Liver (tissue), 8 donors: ENCODE measurements at regions not wholly inside any gene's neighbourhood (a gene's known extent, or its start where the extent isn't known, plus 50 kb on each side); places are given as distances from the start of the nearest gene placed in this dataset.

Experiments used
- DNase-seq: peaks from one replicate; pipeline ENCODE4 v3.0.0-alpha.2; 2017; ENCODE audit warnings: low spot score
- H3K27ac ChIP-seq, 2 donors: one replicate each; pipeline ENCODE4 v1.7.0; 2013; ENCODE audit warnings: inconsistent platforms in 2 of 2, low read length in 2 of 2, control low read depth in 1 of 2, low read depth in 1 of 2, mild to moderate bottlenecking in 1 of 2
- H3K27me3 ChIP-seq, 4 donors: one replicate each; pipeline versions ENCODE4 v1.6.1 to v1.7.0; 2013; ENCODE audit warnings: low read length in 3 of 4, inconsistent platforms in 1 of 4, mild to moderate bottlenecking in 1 of 4, moderate library complexity in 1 of 4; ENCODE audit not compliant: control insufficient read depth in 4 of 4, insufficient read depth in 4 of 4
- H3K36me3 ChIP-seq, 4 donors: one replicate each; pipeline versions ENCODE4 v1.6.1 to v1.7.0; 2013; ENCODE audit warnings: low read length in 3 of 4, mild to moderate bottlenecking in 3 of 4, low read depth in 1 of 4, moderate library complexity in 1 of 4; ENCODE audit not compliant: control insufficient read depth in 4 of 4, insufficient read depth in 3 of 4
- H3K4me1 ChIP-seq, 4 donors: one replicate each; pipeline versions ENCODE4 v1.6.1 to v1.7.0; 2013; ENCODE audit warnings: low read length in 3 of 4, mild to moderate bottlenecking in 3 of 4, moderate library complexity in 1 of 4; ENCODE audit not compliant: control insufficient read depth in 4 of 4, insufficient read depth in 4 of 4
- H3K4me3 ChIP-seq, 3 donors: one replicate each; pipeline versions ENCODE4 v1.6.1 to v1.7.0; 2013; ENCODE audit warnings: low read length in 3 of 3, control low read depth in 1 of 3, low read depth in 1 of 3, mild to moderate bottlenecking in 1 of 3
- H3K9ac ChIP-seq, 2 donors: one replicate each; pipeline ENCODE4 v1.7.0; 2013; ENCODE audit warnings: low read length in 2 of 2, mild to moderate bottlenecking in 2 of 2, moderate library complexity in 2 of 2, control low read depth in 1 of 2, low read depth in 1 of 2
- H3K9me3 ChIP-seq, 4 donors: one replicate each; pipeline versions ENCODE4 v1.6.1 to v1.7.0; 2013; ENCODE audit warnings: low read length in 3 of 4; ENCODE audit not compliant: control insufficient read depth in 4 of 4
- EGR1 ChIP-seq, 2 donors: IDR thresholded peaks; 2 replicates each; pipeline ENCODE4 v1.6.1; 2016 to 2018; ENCODE audit warnings: antibody characterized with exemption in 2 of 2, low read depth in 2 of 2
- FOXA1 ChIP-seq: IDR thresholded peaks from 2 replicates; pipeline ENCODE4 v1.6.1; 2016; ENCODE audit warnings: antibody characterized with exemption
- FOXA2 ChIP-seq: IDR thresholded peaks from 2 replicates; pipeline ENCODE4 v1.6.1; 2016; ENCODE audit warnings: antibody characterized with exemption
- GABPA ChIP-seq, 2 donors: IDR thresholded peaks in 1 of 2; conservative IDR thresholded peaks in 1 of 2; 2 replicates each; pipeline ENCODE4 v1.6.1; 2016; ENCODE audit warnings: antibody characterized with exemption in 2 of 2, mild to moderate bottlenecking in 1 of 2, moderate library complexity in 1 of 2
- HNF4A ChIP-seq, 2 donors: conservative IDR thresholded peaks; 2 replicates each; pipeline ENCODE4 v1.6.1; 2016; ENCODE audit warnings: antibody characterized with exemption in 2 of 2, mild to moderate bottlenecking in 2 of 2
- HNF4G ChIP-seq: IDR thresholded peaks from 2 replicates; pipeline ENCODE4 v1.6.1; 2016; ENCODE audit warnings: antibody characterized with exemption
- JUND ChIP-seq, 2 donors: IDR thresholded peaks; 2 replicates each; pipeline ENCODE4 v1.6.1; 2016; ENCODE audit warnings: antibody characterized with exemption in 2 of 2
- NR2F2 ChIP-seq: IDR thresholded peaks from 2 replicates; pipeline ENCODE4 v1.6.1; 2016; ENCODE audit warnings: antibody characterized with exemption
- RAD21 ChIP-seq, 2 donors: IDR thresholded peaks; 2 replicates each; pipeline ENCODE4 v1.6.1; 2016; ENCODE audit warnings: antibody characterized with exemption in 2 of 2, mild to moderate bottlenecking in 2 of 2
- RXRA ChIP-seq, 2 donors: IDR thresholded peaks; 2 replicates each; pipeline ENCODE4 v1.6.1; 2017 to 2018; ENCODE audit warnings: antibody characterized with exemption in 2 of 2, mild to moderate bottlenecking in 1 of 2
- SP1 ChIP-seq: IDR thresholded peaks from 2 replicates; pipeline ENCODE4 v1.6.1; 2018; ENCODE audit warnings: antibody characterized with exemption, mild to moderate bottlenecking
- TAF1 ChIP-seq: conservative IDR thresholded peaks from 2 replicates; pipeline ENCODE4 v1.6.1; 2016; ENCODE audit warnings: antibody characterized with exemption, mild to moderate bottlenecking
- YY1 ChIP-seq: IDR thresholded peaks from 2 replicates; pipeline ENCODE4 v1.6.1; 2016; ENCODE audit warnings: antibody characterized with exemption, mild to moderate bottlenecking
- WGBS: extraction: QIAGEN DNeasy Blood & Tissue Kit; methylation state at CpG from one replicate; pipeline ENCODE4 v1.1.7; 2013; 5-methylcytosine and 5-hydroxymethylcytosine counted together
- TF ChIP-seq, protein P1 (sequence below): fragments of 150-350 bp; IDR thresholded peaks from 2 replicates; pipeline ENCODE4 v1.5.1; 2017; ENCODE audit warnings: improper control_type of control experiment, low read depth, low read length; ENCODE audit not compliant: missing input control
- TF ChIP-seq, protein P2 (sequence below): IDR thresholded peaks from 2 replicates; pipeline ENCODE4 v1.6.1; 2016; ENCODE audit warnings: antibody characterized with exemption, mild to moderate bottlenecking
- TF ChIP-seq, protein P3 (sequence below): IDR thresholded peaks from 2 replicates; pipeline ENCODE4 v1.6.1; 2016; ENCODE audit warnings: antibody characterized with exemption
- TF ChIP-seq, protein P4 (sequence below): IDR thresholded peaks from 2 replicates; pipeline ENCODE4 v1.6.1; 2016; ENCODE audit warnings: antibody characterized with exemption
- TF ChIP-seq, protein P5 (sequence below): IDR thresholded peaks from 2 replicates; pipeline ENCODE4 v1.6.1; 2016; ENCODE audit warnings: antibody characterized with exemption
- donor health status: healthy.
- donor health status: healthy.
- donor health status: healthy.
- donor health status: healthy.
- donor health status: healthy.

DNA sequence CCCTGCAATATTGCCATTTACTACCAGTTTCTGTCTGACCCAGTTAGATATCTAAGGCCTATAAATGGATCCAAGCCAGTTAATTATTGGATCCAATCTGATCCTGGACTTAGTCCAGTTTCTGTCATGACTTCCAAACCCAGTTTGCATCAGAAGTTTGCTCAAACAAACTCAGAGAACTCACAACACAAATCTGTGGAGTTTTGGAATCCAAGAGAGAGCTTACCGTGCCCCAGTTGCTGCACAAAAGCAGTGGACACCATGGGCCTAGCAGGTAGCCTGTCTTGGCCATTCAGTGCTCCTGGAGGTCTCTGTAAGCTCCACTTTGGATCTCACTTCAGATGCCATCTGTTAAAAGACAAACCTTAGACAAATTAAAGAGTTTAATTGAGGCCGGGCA lies 174.5 kb downstream of the AASDH start:
- no peaks in the 10 kb centered on the region for H3K36me3 ChIP-seq
- no peak overlapping the region for H3K27ac ChIP-seq
- H3K9me3 ChIP-seq, result peaks cover 5 to 7% (median 6%) of the 10 kb centered on the region in 4 donors
- TF ChIP-seq SP1, result peak; percentile 38
- TF ChIP-seq HNF4A (conservative IDR thresholded peaks at IDR 0.05), result peak; percentile 12 to 24
- peak in 1 of 2 donors; percentile 7 for TF ChIP-seq RAD21 (IDR thresholded peaks at IDR 0.05)
- no peak for TF ChIP-seq GABPA (IDR thresholded peaks at IDR 0.05 in 1 of 2, conservative IDR thresholded peaks at IDR 0.05 in 1 of 2)
- peaks cover 0 to 11% (median 6%) of the 10 kb centered on the region in 4 donors for H3K4me1 ChIP-seq
- WGBS, result 65% methylated on average over 2 of the region's 2 CpGs
- no peak overlapping the region for H3K4me3 ChIP-seq
- H3K9ac ChIP-seq, result no peak overlapping the region
- DNase-seq, result no peak
- no peaks in the 10 kb centered on the region for H3K27me3 ChIP-seq

DNA sequence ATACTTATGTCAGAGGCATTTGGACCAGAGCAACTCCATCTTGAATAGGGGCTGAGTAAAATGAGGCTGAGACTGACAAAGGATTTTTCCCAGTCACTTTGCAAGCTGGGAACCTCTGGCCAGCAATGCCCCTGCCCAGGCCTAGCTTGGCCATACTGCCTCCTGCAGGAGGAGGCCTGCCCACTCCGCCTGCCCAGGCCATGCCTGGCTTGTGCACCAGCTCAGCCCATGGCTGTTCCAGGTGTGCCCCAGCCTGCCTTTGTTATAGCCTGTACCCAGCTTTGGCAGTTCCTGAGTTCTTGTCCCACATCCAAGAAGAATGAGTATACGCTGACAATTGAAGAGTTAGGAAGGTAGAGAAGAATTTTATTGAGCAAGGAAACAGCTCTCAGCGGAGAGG lies 176.1 kb downstream of the AASDH start:
- H3K4me1 ChIP-seq, result peaks cover 0 to 11% (median 6%) of the 10 kb centered on the region in 4 donors
- 98% methylated on average over 3 of the region's 3 CpGs for WGBS
- H3K36me3 ChIP-seq, result no peaks in the 10 kb centered on the region
- H3K9ac ChIP-seq, result no peak overlapping the region
- H3K27ac ChIP-seq, result no peak overlapping the region
- H3K9me3 ChIP-seq, result peaks cover 5 to 7% (median 6%) of the 10 kb centered on the region in 4 donors
- no peak for DNase-seq
- H3K4me3 ChIP-seq, result no peak overlapping the region
- H3K27me3 ChIP-seq, result no peaks in the 10 kb centered on the region
- TF ChIP-seq HNF4A (conservative IDR thresholded peaks at IDR 0.05) (no peak), RAD21 (IDR thresholded peaks at IDR 0.05) (no peak), NR2F2 (no peak), EGR1 (IDR thresholded peaks at IDR 0.05; ENCODE audit: low read depth in 2 of 2) (no peak), SP1 (no peak), JUND (IDR thresholded peaks at IDR 0.05) (no peak), HNF4G (no peak), RXRA (IDR thresholded peaks at IDR 0.05) (no peak), FOXA2 (no peak), TAF1 (no peak), FOXA1 (no peak), GABPA (IDR thresholded peaks at IDR 0.05 in 1 of 2, conservative IDR thresholded peaks at IDR 0.05 in 1 of 2) (no peak), YY1 (no peak)
- TF ChIP-seq, protein P1, sequence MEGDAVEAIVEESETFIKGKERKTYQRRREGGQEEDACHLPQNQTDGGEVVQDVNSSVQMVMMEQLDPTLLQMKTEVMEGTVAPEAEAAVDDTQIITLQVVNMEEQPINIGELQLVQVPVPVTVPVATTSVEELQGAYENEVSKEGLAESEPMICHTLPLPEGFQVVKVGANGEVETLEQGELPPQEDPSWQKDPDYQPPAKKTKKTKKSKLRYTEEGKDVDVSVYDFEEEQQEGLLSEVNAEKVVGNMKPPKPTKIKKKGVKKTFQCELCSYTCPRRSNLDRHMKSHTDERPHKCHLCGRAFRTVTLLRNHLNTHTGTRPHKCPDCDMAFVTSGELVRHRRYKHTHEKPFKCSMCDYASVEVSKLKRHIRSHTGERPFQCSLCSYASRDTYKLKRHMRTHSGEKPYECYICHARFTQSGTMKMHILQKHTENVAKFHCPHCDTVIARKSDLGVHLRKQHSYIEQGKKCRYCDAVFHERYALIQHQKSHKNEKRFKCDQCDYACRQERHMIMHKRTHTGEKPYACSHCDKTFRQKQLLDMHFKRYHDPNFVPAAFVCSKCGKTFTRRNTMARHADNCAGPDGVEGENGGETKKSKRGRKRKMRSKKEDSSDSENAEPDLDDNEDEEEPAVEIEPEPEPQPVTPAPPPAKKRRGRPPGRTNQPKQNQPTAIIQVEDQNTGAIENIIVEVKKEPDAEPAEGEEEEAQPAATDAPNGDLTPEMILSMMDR, result no peak
- TF ChIP-seq, protein P2, sequence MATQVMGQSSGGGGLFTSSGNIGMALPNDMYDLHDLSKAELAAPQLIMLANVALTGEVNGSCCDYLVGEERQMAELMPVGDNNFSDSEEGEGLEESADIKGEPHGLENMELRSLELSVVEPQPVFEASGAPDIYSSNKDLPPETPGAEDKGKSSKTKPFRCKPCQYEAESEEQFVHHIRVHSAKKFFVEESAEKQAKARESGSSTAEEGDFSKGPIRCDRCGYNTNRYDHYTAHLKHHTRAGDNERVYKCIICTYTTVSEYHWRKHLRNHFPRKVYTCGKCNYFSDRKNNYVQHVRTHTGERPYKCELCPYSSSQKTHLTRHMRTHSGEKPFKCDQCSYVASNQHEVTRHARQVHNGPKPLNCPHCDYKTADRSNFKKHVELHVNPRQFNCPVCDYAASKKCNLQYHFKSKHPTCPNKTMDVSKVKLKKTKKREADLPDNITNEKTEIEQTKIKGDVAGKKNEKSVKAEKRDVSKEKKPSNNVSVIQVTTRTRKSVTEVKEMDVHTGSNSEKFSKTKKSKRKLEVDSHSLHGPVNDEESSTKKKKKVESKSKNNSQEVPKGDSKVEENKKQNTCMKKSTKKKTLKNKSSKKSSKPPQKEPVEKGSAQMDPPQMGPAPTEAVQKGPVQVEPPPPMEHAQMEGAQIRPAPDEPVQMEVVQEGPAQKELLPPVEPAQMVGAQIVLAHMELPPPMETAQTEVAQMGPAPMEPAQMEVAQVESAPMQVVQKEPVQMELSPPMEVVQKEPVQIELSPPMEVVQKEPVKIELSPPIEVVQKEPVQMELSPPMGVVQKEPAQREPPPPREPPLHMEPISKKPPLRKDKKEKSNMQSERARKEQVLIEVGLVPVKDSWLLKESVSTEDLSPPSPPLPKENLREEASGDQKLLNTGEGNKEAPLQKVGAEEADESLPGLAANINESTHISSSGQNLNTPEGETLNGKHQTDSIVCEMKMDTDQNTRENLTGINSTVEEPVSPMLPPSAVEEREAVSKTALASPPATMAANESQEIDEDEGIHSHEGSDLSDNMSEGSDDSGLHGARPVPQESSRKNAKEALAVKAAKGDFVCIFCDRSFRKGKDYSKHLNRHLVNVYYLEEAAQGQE, result no peak
- TF ChIP-seq, protein P3, sequence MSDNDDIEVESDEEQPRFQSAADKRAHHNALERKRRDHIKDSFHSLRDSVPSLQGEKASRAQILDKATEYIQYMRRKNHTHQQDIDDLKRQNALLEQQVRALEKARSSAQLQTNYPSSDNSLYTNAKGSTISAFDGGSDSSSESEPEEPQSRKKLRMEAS, result no peak
- TF ChIP-seq, protein P4, sequence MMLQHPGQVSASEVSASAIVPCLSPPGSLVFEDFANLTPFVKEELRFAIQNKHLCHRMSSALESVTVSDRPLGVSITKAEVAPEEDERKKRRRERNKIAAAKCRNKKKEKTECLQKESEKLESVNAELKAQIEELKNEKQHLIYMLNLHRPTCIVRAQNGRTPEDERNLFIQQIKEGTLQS, result no peak
- TF ChIP-seq, protein P5, sequence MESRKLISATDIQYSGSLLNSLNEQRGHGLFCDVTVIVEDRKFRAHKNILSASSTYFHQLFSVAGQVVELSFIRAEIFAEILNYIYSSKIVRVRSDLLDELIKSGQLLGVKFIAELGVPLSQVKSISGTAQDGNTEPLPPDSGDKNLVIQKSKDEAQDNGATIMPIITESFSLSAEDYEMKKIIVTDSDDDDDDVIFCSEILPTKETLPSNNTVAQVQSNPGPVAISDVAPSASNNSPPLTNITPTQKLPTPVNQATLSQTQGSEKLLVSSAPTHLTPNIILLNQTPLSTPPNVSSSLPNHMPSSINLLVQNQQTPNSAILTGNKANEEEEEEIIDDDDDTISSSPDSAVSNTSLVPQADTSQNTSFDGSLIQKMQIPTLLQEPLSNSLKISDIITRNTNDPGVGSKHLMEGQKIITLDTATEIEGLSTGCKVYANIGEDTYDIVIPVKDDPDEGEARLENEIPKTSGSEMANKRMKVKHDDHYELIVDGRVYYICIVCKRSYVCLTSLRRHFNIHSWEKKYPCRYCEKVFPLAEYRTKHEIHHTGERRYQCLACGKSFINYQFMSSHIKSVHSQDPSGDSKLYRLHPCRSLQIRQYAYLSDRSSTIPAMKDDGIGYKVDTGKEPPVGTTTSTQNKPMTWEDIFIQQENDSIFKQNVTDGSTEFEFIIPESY, result no peak
